ENCODE measurements at regions not wholly inside any gene's neighbourhood (a gene's known extent, or its start where the extent isn't known, plus 50 kb on each side); places are given as distances from the start of the nearest gene placed in this dataset.

DNA sequence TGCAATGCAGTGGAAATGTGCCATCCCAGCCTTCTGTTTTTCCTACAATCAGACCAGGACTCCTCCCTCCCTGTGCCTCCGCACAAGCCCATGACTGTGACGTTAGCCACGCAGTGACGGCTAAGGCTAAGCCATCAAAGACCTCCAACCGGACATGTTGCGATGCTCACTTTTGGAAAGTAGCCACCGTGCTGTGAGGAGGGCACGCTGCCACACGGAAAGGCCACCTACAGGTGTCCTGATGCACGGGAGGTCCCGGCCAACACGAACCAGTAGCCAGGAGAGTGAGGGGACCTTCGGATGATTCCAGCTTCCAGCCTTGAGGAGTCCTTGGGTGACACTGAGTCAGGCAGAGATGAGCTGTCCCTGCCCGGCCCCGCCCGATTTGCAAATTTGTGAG lies 53.9 kb downstream of the FOXL1 start:
- Mint-ChIP-seq H3K27ac (no peak overlapping the region), H3K9me3 (no peaks in the 10 kb centered on the region), H3K4me1 (ENCODE audit: low read depth) (peaks cover 11% of the 10 kb centered on the region), H3K4me3 (no peak overlapping the region), H3K36me3 (ENCODE audit: low read depth) (no peaks in the 10 kb centered on the region), H3K27me3 (ENCODE audit: low read depth) (peaks cover 2% of the 10 kb centered on the region)
- no peak for DNase-seq (ENCODE audit: low spot score)

DNA sequence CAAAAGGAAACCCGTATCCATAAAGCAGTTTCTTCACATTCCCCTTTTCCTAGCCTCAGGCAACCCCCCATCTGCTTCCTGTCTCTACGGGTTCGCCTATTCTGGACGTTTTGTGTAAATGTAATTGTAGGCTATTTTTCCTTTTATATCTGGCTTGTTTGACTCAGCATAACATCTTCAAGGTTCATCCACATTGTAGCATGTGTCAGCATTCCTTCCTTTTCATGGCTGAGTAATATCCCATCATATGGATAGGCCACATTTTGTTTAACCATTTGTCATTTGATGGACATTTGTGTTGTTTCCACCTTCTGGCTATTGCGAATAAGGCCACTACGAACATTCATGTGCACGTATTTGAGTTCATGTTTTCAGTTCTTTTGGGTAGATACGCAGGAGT lies 54.6 kb downstream of the FOXL1 start:
- Mint-ChIP-seq H3K4me1 (ENCODE audit: low read depth) (peaks cover 11% of the 10 kb centered on the region), H3K27ac (no peak overlapping the region), H3K4me3 (no peak overlapping the region), H3K9me3 (no peaks in the 10 kb centered on the region), H3K36me3 (ENCODE audit: low read depth) (no peaks in the 10 kb centered on the region), H3K27me3 (ENCODE audit: low read depth) (peaks cover 2% of the 10 kb centered on the region)
- DNase-seq (ENCODE audit: low spot score): no peak

DNA sequence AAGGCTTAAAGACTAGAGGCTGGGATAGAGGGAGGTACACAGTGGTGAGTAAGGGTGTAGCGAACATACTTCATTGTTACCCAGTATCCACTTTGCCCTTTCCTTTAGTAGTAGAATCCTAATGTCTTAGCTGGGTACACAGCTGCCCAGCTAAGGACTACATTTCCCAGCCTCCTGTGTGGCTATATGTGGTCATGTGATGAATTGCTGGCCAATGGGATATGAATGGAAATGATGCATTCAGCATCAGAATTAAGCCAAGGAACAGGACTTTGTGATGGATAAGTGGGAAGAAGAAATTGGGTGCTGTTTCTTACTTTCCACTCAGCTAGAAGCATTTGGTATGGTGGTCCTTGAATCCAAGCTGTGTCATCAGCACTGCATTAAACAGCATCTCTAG lies 55.9 kb downstream of the FOXL1 start:
- peaks cover 2% of the 10 kb centered on the region for H3K27me3 Mint-ChIP-seq (ENCODE audit: low read depth)
- DNase-seq (ENCODE audit: low spot score): no peak
- no peak overlapping the region for H3K4me3 Mint-ChIP-seq
- peaks cover 11% of the 10 kb centered on the region for H3K4me1 Mint-ChIP-seq (ENCODE audit: low read depth)
- no peaks in the 10 kb centered on the region for H3K9me3 Mint-ChIP-seq
- H3K36me3 Mint-ChIP-seq (ENCODE audit: low read depth): no peaks in the 10 kb centered on the region
- no peak overlapping the region for H3K27ac Mint-ChIP-seq

DNA sequence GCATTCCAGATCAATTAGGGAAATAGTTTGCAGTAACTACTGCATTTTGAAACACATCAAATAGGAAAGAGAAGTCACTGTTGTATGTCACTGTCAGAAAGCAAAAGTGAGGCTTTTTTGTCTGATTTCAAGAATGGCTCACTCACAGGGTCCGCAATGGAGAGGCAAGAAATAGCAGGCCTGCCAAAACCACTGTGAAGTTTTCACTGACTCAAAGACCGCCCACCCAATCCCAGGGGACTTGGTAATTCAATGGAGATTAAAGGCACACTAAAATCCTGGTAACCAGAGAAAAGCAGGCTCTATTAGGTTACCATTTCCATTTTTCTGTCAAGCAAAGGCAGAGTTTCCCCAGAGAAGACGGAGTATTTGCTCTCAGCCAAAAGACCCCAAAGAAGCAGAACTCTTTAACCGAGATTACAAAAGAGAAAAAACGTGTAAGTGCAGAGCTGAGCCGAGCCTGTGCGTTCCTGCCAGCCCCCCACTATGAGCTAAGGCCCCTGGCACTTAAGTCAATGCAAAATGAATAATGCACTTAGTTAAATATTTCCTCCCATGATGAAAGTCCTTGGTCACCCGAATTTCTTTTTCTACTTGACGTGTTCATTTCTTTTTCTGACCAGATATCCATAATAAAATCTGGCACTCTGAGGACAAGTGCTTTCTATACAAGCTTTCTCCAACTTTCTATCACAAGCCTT lies 57.0 kb downstream of the FOXL1 start:
- H3K36me3 Mint-ChIP-seq (ENCODE audit: low read depth): no peaks in the 10 kb centered on the region
- H3K27me3 Mint-ChIP-seq (ENCODE audit: low read depth): peaks cover 2% of the 10 kb centered on the region
- no peak for DNase-seq (ENCODE audit: low spot score)
- H3K4me1 Mint-ChIP-seq (ENCODE audit: low read depth): peaks cover 11% of the 10 kb centered on the region
- H3K4me3 Mint-ChIP-seq: no peak overlapping the region
- H3K9me3 Mint-ChIP-seq: no peaks in the 10 kb centered on the region
- H3K27ac Mint-ChIP-seq: no peak overlapping the region

DNA sequence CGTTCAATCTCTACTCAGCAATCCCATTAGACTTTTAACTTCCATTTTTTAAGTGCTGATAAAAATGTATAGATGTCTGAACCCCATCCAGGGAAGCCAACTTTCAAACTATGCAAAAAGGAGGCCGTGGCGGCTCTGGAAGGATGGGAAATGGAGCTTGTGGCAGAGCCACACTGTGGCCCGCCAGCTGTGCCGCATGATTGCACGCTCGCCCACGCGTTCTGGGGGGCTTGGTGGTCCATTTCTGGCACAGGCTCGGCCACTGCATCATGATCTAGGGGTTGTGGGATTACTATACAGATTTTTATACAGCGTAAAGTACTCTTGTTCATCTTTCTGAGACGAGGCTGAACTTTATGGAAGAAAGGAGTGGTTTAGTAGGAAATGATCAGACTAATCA lies 57.6 kb downstream of the FOXL1 start:
- H3K27ac Mint-ChIP-seq: no peak overlapping the region
- DNase-seq (ENCODE audit: low spot score): no peak
- H3K27me3 Mint-ChIP-seq (ENCODE audit: low read depth): peaks cover 2% of the 10 kb centered on the region
- H3K36me3 Mint-ChIP-seq (ENCODE audit: low read depth): no peaks in the 10 kb centered on the region
- H3K4me3 Mint-ChIP-seq: no peak overlapping the region
- no peaks in the 10 kb centered on the region for H3K9me3 Mint-ChIP-seq
- peaks cover 10% of the 10 kb centered on the region for H3K4me1 Mint-ChIP-seq (ENCODE audit: low read depth)

DNA sequence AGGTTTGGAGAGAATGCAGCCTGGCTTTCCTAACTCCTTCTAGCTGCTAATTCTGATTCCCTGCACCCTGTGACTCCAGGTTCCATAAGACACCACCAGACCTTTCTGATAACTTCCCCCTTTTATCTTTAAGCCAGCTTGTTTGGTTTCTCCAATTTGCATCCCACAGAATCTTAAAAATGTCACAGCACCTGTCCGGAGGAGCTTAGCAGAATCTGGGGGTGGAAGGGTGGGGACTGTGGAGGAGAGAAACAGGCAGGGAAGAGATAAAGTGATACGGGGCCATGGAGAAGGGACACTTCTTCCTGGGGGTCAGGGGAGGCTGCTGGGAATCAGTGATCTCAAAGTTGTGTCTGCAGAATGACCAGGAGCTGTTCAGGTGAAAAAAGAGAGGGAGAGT lies 59.4 kb downstream of the FOXL1 start:
- no peak for DNase-seq (ENCODE audit: low spot score)
- H3K36me3 Mint-ChIP-seq (ENCODE audit: low read depth): no peaks in the 10 kb centered on the region
- H3K9me3 Mint-ChIP-seq: no peaks in the 10 kb centered on the region
- no peak overlapping the region for H3K27ac Mint-ChIP-seq
- H3K4me3 Mint-ChIP-seq: no peak overlapping the region
- peaks cover 2% of the 10 kb centered on the region for H3K27me3 Mint-ChIP-seq (ENCODE audit: low read depth)
- H3K4me1 Mint-ChIP-seq (ENCODE audit: low read depth): no peaks in the 10 kb centered on the region

DNA sequence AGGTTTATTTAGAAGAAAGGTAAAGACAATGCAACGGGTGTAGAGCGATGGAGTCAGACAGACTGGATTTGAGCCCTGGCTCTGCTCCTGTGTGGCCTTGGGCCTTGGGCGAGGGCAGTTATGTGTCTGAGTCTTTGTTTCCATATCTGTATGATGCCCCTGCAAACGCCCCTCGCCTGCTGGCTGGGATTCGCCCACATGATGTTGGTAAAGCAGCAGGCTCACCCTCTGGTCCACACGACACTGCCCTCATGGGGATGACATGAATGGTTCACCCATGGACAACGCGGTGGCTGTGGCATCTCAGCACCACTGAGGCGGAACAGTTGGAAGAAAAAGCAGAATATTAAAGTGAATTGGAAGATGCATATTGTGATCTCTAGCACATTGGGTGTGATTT lies 60.3 kb downstream of the FOXL1 start:
- H3K9me3 Mint-ChIP-seq: no peaks in the 10 kb centered on the region
- no peak for DNase-seq (ENCODE audit: low spot score)
- no peak overlapping the region for H3K4me3 Mint-ChIP-seq
- no peak overlapping the region for H3K27ac Mint-ChIP-seq
- peaks cover 2% of the 10 kb centered on the region for H3K27me3 Mint-ChIP-seq (ENCODE audit: low read depth)
- no peaks in the 10 kb centered on the region for H3K36me3 Mint-ChIP-seq (ENCODE audit: low read depth)
- H3K4me1 Mint-ChIP-seq (ENCODE audit: low read depth): no peaks in the 10 kb centered on the region

DNA sequence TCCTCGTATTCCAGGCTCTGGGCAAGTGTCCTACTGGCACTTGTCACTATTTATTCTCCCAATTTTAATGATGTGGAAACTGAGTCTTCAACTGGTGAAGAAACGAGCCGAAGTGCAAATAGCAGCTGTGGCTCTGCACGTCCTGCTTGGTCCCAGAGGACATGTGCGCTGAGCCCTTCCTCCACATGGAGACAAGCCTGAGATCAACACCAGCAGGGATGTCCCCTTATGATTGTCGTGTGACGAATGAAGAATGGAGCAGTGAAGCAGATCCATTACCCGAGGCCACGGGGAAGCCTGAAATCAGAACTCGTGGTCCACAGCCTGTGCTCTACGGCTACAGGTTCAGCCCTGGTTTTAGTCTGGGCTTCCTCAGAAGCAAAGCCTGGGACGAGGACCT lies 61.0 kb downstream of the FOXL1 start:
- Mint-ChIP-seq H3K4me3 (no peak overlapping the region), H3K9me3 (no peaks in the 10 kb centered on the region), H3K36me3 (ENCODE audit: low read depth) (no peaks in the 10 kb centered on the region), H3K27ac (no peak overlapping the region), H3K27me3 (ENCODE audit: low read depth) (peaks cover 2% of the 10 kb centered on the region), H3K4me1 (ENCODE audit: low read depth) (no peaks in the 10 kb centered on the region)
- DNase-seq (ENCODE audit: low spot score): no peak

DNA sequence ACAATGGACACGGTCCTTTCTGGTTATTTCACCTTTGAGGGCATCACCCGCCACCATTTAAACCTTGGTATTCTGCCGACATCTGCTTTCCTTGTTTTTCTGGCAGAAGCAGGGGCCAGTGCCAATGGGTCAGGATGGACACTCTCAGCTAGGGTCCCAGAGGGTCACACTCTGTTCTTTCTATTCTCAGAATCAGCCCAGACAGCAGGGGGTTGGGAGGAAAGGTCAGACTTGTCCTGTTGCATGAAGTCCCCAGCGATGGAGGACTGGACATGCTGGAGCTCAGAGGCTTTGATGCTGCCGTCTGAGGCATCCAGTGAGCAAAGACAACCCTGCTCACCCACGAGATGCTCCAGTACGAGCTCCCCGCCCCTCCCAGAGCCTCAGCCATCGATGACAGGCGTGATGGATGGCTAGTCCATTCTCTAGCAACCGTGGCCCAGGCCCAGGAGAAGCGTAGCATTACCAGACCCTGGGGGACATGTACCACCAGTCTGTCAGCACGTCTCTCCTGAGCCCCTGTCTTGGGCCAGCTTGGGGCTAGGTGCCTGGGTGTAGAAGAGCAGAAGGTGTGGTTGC lies 62.0 kb downstream of the FOXL1 start:
- no peak for DNase-seq (ENCODE audit: low spot score)
- Mint-ChIP-seq H3K27me3 (ENCODE audit: low read depth) (peaks cover 2% of the 10 kb centered on the region), H3K4me3 (no peak overlapping the region), H3K4me1 (ENCODE audit: low read depth) (no peaks in the 10 kb centered on the region), H3K36me3 (ENCODE audit: low read depth) (no peaks in the 10 kb centered on the region), H3K9me3 (no peaks in the 10 kb centered on the region), H3K27ac (no peak overlapping the region)

DNA sequence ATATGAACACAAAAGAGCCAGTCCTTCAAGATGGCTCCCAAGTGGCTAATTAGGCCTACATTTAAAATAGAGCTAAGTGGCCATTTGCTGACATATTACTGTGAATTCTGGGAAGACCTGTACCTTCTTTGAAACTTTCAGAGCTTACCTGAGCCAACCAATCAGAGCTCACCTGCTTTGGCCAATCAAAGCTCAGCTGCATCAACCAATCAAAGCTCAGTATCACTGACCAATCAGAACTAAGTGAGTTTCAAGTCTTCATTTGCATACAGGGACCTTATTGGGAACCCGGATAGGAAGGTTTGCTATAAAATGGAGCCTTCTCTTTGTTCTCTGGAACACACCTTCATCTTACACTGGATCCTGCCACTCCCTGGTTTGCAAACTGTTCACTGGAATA lies 63.7 kb downstream of the FOXL1 start:
- no peak for DNase-seq (ENCODE audit: low spot score)
- no peaks in the 10 kb centered on the region for H3K27me3 Mint-ChIP-seq (ENCODE audit: low read depth)
- no peaks in the 10 kb centered on the region for H3K4me1 Mint-ChIP-seq (ENCODE audit: low read depth)
- no peak overlapping the region for H3K27ac Mint-ChIP-seq
- H3K36me3 Mint-ChIP-seq (ENCODE audit: low read depth): no peaks in the 10 kb centered on the region
- H3K4me3 Mint-ChIP-seq: no peak overlapping the region
- peaks cover 3% of the 10 kb centered on the region for H3K9me3 Mint-ChIP-seq

DNA sequence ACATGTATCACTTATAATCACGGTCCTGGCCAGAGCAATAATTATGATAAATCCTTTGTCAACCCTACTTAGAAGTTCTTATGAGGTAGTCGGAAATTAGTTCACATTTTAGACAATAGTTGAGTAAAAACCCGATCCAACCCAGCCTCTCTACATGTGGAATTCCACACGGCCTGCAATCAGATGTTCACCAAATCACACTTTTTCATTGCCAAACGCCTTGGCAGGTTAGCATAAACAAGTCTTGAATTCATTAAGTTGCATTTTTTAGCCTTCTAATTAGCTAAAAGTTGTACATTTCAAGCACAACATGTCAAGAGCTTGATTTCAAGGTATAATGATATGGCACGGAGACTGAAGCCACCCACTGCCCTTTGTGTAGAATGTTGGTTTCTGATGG lies 65.3 kb downstream of the FOXL1 start:
- no peaks in the 10 kb centered on the region for H3K36me3 Mint-ChIP-seq (ENCODE audit: low read depth)
- no peak overlapping the region for H3K27ac Mint-ChIP-seq
- no peaks in the 10 kb centered on the region for H3K27me3 Mint-ChIP-seq (ENCODE audit: low read depth)
- no peak overlapping the region for H3K4me3 Mint-ChIP-seq
- H3K9me3 Mint-ChIP-seq: peaks cover 13% of the 10 kb centered on the region
- no peak for DNase-seq (ENCODE audit: low spot score)
- no peaks in the 10 kb centered on the region for H3K4me1 Mint-ChIP-seq (ENCODE audit: low read depth)

DNA sequence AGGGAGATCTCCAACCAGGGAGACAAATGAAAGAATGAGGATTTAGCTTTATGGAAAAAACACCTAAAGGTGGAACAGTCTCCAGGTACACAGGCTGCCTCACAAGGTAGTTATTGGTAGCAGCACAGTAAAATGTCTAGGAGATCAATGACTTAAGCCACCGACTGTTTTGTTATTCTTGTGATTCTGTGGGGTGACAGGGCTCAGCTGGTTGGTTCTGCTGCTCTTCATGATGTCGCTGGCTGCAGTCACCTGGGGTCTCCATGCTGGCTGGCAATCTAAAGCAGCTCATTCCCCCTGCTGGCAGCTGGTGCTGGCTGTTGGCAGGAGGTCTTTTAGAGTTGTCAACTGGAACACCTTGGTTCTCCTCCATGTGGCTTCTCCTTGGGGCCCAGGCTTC lies 69.2 kb downstream of the FOXL1 start:
- DNase-seq (ENCODE audit: low spot score): no peak
- Mint-ChIP-seq H3K4me3 (no peak overlapping the region), H3K27ac (no peak overlapping the region), H3K4me1 (ENCODE audit: low read depth) (no peaks in the 10 kb centered on the region), H3K9me3 (peaks cover 17% of the 10 kb centered on the region), H3K36me3 (ENCODE audit: low read depth) (no peaks in the 10 kb centered on the region), H3K27me3 (ENCODE audit: low read depth) (no peaks in the 10 kb centered on the region)

DNA sequence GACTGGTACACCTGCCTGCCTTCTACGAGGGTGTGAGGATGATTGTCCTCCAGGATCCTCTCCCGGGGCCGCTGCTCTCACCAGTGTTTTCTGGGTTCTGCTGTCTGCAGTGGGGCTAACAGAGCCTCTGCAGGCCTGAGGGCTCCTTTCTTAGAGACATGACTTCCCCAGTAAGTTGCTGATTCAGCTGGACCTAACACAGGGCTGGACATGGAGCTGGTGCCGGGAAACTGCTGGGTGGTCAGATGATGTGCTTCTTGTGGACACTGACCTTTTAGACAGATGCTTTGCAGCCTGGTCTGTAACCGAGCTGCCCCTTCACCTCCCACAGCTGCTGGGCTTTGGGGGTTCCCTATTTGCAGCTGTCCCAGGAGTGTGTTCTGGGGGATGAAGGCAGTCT lies 71.5 kb downstream of the FOXL1 start:
- Mint-ChIP-seq H3K9me3 (peaks cover 20% of the 10 kb centered on the region), H3K4me3 (no peak overlapping the region), H3K27me3 (ENCODE audit: low read depth) (no peaks in the 10 kb centered on the region), H3K27ac (no peak overlapping the region), H3K36me3 (ENCODE audit: low read depth) (no peaks in the 10 kb centered on the region), H3K4me1 (ENCODE audit: low read depth) (no peaks in the 10 kb centered on the region)
- DNase-seq (ENCODE audit: low spot score): no peak

DNA sequence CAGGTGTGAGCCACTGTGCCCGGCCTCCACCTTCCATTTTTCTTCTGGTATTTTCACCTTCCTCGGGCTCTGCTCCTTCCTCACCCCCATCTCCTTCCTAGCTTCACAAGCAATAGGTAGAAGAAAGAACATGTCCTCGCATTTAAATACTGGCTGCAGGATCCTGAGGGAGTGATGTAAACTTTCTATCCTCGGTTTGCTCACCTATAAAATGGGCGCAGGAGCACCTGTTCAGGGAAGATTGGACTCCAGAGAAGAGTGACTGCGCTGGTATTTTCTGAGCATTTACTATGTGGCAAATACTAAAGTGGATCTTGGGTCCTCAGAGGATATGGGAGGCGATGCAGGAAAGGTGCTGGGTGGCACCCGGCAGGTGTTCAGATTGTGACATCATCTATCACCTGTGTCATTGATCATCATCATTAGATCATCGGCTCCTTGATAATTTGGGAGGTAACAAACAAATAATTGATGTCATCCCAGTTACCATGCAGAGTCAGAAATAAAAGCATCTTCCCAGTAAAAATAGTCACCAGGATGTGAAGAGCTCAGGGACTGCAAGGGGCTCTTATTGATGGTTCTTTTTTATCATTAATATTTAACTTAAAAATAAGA lies 72.8 kb downstream of the FOXL1 start:
- peaks cover 20% of the 10 kb centered on the region for H3K9me3 Mint-ChIP-seq
- H3K4me1 Mint-ChIP-seq (ENCODE audit: low read depth): no peaks in the 10 kb centered on the region
- no peak overlapping the region for H3K27ac Mint-ChIP-seq
- DNase-seq (ENCODE audit: low spot score): no peak
- H3K36me3 Mint-ChIP-seq (ENCODE audit: low read depth): no peaks in the 10 kb centered on the region
- H3K27me3 Mint-ChIP-seq (ENCODE audit: low read depth): no peaks in the 10 kb centered on the region
- H3K4me3 Mint-ChIP-seq: no peak overlapping the region

DNA sequence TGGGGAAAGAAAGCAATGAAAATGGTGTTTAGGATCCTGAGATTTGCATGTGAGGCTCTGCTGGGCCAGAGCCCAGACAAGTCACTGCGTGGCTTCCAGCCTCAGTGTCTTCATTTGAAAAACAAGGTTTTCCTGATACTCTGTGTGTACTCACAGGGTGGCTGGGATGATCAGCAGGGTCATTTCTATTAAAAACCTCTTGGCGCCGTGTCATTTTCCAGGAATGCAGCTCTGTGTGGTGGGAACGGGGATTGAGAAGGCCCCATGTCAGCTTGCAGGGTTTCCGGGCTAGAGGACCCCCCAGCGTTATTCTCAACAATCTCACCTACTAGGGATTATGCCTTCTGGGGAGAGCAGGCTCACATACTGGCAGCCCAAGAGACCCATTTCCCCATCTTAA lies 73.5 kb downstream of the FOXL1 start:
- no peaks in the 10 kb centered on the region for H3K27me3 Mint-ChIP-seq (ENCODE audit: low read depth)
- H3K9me3 Mint-ChIP-seq: peaks cover 19% of the 10 kb centered on the region
- H3K4me3 Mint-ChIP-seq: no peak overlapping the region
- H3K36me3 Mint-ChIP-seq (ENCODE audit: low read depth): no peaks in the 10 kb centered on the region
- H3K27ac Mint-ChIP-seq: no peak overlapping the region
- no peaks in the 10 kb centered on the region for H3K4me1 Mint-ChIP-seq (ENCODE audit: low read depth)
- no peak for DNase-seq (ENCODE audit: low spot score)

All from T-helper 2 cell treated with Interferon-gamma antibody and Interleukin-4, amounts not matched to agents 5 μg/mL and 100 μg/mL, for 36 hours (primary cell).